Esophagus squamous epithelium (tissue), 5 donors: ENCODE measurements at regions not wholly inside any gene's neighbourhood (a gene's known extent, or its start where the extent isn't known, plus 50 kb on each side); places are given as distances from the start of the nearest gene placed in this dataset.
A peak's percentile ranks its signal among the peaks of the same experiment; 100 is the strongest.

Experiments
- DNase-seq: peaks from one replicate; lab custom pipeline; 2025; lab: John Stamatoyannopoulos, UW
- H3K27ac ChIP-seq, 4 donors: fragments of 200-600 bp; sonication (generic); one replicate each; pipeline ENCODE4 v1.5.1; 2016 to 2019; ENCODE audit warnings: mild to moderate bottlenecking in 1 of 4
- H3K27me3 ChIP-seq, 4 donors: fragments of 200-600 bp; sonication (generic); 1 replicate in 3 of 4; 2 replicates in 1 of 4; pipeline versions ENCODE4 v1.5.1 to v1.6.0; 2017 to 2021; ENCODE audit warnings: antibody characterized with exemption in 1 of 4
- H3K36me3 ChIP-seq, 3 donors: fragments of 200-600 bp; sonication (generic); one replicate each; pipeline ENCODE4 v1.5.1; 2016 to 2019
- H3K4me1 ChIP-seq, 3 donors: fragments of 200-600 bp; sonication (generic); one replicate each; pipeline ENCODE4 v1.5.1; 2017 to 2019
- H3K4me3 ChIP-seq, 4 donors: fragments of 200-600 bp; sonication (generic); 1 replicate in 3 of 4; 2 replicates in 1 of 4; pipeline ENCODE4 v1.5.1; 2016 to 2019; ENCODE audit warnings: mild to moderate bottlenecking in 2 of 4, moderate library complexity in 1 of 4
- H3K9me3 ChIP-seq, 3 donors: fragments of 200-600 bp; sonication (generic); one replicate each; pipeline ENCODE4 v1.5.1; 2016 to 2019
- POLR2A ChIP-seq, 4 donors: fragments of 450-650 bp; IDR thresholded peaks; one replicate each; pipeline ENCODE4 v1.6.1; 2017; ENCODE audit warnings: antibody characterized with exemption in 4 of 4, mild to moderate bottlenecking in 4 of 4, moderate library complexity in 3 of 4
- WGBS, 2 donors: methylation state at CpG; one replicate each; pipeline ENCODE4 v1.1.5; 2018; 5-methylcytosine and 5-hydroxymethylcytosine counted together
- intact Hi-C: fragments of 100-400 bp; cut with DNase I; formaldehyde crosslinking; loops from one replicate; pipeline ENCODE4 v1.15.0; 2022
- TF ChIP-seq, protein P1 (sequence below), 6 experiments: fragments of 450-650 bp in 4 of 6; fragments of 200-600 bp in 2 of 6; sonication (generic) in 2 of 6; IDR thresholded peaks; one replicate each; pipeline ENCODE4 v1.5.1; 2016 to 2019; ENCODE audit warnings: antibody characterized with exemption in 6 of 6, mild to moderate bottlenecking in 4 of 6, moderate library complexity in 4 of 6
- donor health status: DM: yes; HTN: yes; CAD: no.

- DNase-seq: no peak
- intact Hi-C loops: no loop called here
- Histone ChIP-seq H3K36me3 (no peaks in the 10 kb centered on the region), H3K9me3 (no peaks in the 10 kb centered on the region), H3K27me3 (no peaks in the 10 kb centered on the region), H3K4me3 (no peak overlapping the region), H3K27ac (peak overlapping the region in 1 of 4 donors; percentile 25), H3K4me1 (peaks cover 0 to 32% (median 16%) of the 10 kb centered on the region in 3 donors)
- 79 to 82% methylated on average over 9 of the region's 9 CpGs for whole genome bisulfite sequencing, 2 donors
- TF ChIP-seq POLR2A (IDR thresholded peaks at IDR 0.05): no peak
- TF ChIP-seq, protein P1, sequence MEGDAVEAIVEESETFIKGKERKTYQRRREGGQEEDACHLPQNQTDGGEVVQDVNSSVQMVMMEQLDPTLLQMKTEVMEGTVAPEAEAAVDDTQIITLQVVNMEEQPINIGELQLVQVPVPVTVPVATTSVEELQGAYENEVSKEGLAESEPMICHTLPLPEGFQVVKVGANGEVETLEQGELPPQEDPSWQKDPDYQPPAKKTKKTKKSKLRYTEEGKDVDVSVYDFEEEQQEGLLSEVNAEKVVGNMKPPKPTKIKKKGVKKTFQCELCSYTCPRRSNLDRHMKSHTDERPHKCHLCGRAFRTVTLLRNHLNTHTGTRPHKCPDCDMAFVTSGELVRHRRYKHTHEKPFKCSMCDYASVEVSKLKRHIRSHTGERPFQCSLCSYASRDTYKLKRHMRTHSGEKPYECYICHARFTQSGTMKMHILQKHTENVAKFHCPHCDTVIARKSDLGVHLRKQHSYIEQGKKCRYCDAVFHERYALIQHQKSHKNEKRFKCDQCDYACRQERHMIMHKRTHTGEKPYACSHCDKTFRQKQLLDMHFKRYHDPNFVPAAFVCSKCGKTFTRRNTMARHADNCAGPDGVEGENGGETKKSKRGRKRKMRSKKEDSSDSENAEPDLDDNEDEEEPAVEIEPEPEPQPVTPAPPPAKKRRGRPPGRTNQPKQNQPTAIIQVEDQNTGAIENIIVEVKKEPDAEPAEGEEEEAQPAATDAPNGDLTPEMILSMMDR (IDR thresholded peaks at IDR 0.05): no peak
These were observed 91.1 kb downstream of the CH25H start for GRCh38 chr10:89115876-89116627.

GRCh38 chr10:89114846-89115625 lies 92.1 kb downstream of the CH25H start:
- Histone ChIP-seq H3K36me3 (no peaks in the 10 kb centered on the region), H3K27ac (no peak overlapping the region), H3K27me3 (no peaks in the 10 kb centered on the region), H3K4me1 (peaks cover 0 to 32% (median 16%) of the 10 kb centered on the region in 3 donors), H3K9me3 (no peaks in the 10 kb centered on the region), H3K4me3 (no peak overlapping the region)
- TF ChIP-seq, protein P1 (IDR thresholded peaks at IDR 0.05): no peak
- TF ChIP-seq POLR2A (IDR thresholded peaks at IDR 0.05): no peak
- 71 to 78% methylated on average over 1 of the region's 1 CpG for WGBS, 2 donors
- intact Hi-C loops: no loop called here
- DNase-seq: no peak

DNA sequence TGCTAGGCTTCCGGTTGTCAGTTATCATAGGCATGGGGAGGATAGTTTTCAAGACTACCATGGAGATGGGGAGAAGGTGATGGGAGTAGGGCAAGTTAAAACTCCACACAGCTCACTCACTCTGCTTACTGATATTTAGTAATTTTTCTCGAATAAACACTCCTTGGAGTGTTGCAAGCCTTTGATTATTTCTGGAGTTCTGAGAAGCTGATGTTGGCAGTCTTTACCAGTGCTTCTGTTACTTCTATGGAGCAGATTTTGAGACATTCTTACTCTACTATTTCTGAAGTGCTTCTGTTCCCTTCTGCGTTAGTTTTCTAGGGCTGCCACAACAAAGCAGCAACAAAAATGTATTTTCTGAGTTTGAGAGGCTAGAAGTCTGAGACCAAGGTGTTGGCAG lies 104.4 kb downstream of the CH25H start:
- intact Hi-C loops: no loop called here
- no peaks in the 10 kb centered on the region for H3K36me3 ChIP-seq
- 69 to 71% methylated on average over 3 of the region's 3 CpGs for WGBS, 2 donors
- no peak for DNase-seq
- peaks cover 0 to 22% (median 4%) of the 10 kb centered on the region in 3 donors for H3K4me1 ChIP-seq
- H3K27ac ChIP-seq: peak overlapping the region in 3 of 4 donors; percentile 33 to 58 (median 57)
- H3K4me3 ChIP-seq: no peak overlapping the region
- H3K9me3 ChIP-seq: no peaks in the 10 kb centered on the region
- no peaks in the 10 kb centered on the region for H3K27me3 ChIP-seq
- TF ChIP-seq POLR2A (IDR thresholded peaks at IDR 0.05): no peak
- TF ChIP-seq, protein P1 (IDR thresholded peaks at IDR 0.05): no peak

DNA sequence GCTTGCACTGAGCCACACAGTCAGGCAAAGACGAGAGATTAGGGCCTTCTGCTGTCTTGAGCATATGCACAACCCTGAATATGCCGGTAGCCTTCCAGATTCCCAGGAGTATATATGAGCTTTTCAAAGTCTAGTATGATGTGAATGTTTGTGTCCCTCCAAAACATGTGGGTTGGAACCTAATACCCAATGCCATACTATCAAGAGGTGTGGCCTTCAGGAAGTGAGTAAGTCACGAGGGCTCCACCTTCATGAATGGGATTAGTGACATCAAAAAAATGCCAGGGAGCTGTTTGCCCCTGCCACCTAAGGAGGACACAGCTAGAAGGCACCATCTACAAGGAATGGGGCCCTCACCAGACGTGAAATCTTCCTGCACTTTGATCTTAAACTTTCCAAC lies 105.2 kb downstream of the CH25H start:
- peak overlapping the region in 2 of 4 donors; percentile 33 to 58 for H3K27ac ChIP-seq
- DNase-seq: no peak
- intact Hi-C loops: no loop called here
- H3K4me3 ChIP-seq: no peak overlapping the region
- H3K9me3 ChIP-seq: no peaks in the 10 kb centered on the region
- no peaks in the 10 kb centered on the region for H3K27me3 ChIP-seq
- TF ChIP-seq, protein P1 (IDR thresholded peaks at IDR 0.05): no peak
- no peak for TF ChIP-seq POLR2A (IDR thresholded peaks at IDR 0.05)
- no peaks in the 10 kb centered on the region for H3K36me3 ChIP-seq
- 88 to 91% methylated on average over 4 of the region's 4 CpGs for WGBS, 2 donors
- H3K4me1 ChIP-seq: peaks cover 0 to 22% (median 4%) of the 10 kb centered on the region in 3 donors

GRCh38 chr10:89100680-89101079 lies 106.4 kb downstream of the CH25H start:
- Histone ChIP-seq H3K9me3 (no peaks in the 10 kb centered on the region), H3K27me3 (no peaks in the 10 kb centered on the region), H3K36me3 (no peaks in the 10 kb centered on the region), H3K4me1 (peaks cover 0 to 30% (median 4%) of the 10 kb centered on the region in 3 donors), H3K27ac (peak overlapping the region in 3 of 4 donors; percentile 32 to 58 (median 36)), H3K4me3 (no peak overlapping the region)
- DNase-seq: no peak
- no peak for TF ChIP-seq POLR2A (IDR thresholded peaks at IDR 0.05)
- TF ChIP-seq, protein P1 (IDR thresholded peaks at IDR 0.05): no peak
- intact Hi-C loops: no loop called here
- WGBS, 2 donors: 67 to 69% methylated on average over 4 of the region's 4 CpGs
